A549 (cell line): ENCODE measurements at regions not wholly inside any gene's neighbourhood (a gene's known extent, or its start where the extent isn't known, plus 50 kb on each side); places are given as distances from the start of the nearest gene placed in this dataset.

Source experiments
- ATAC-seq, 2 experiments: fragments of 200-7000 bp in 1 of 2; fragments of >200 bp in 1 of 2; cut with Nextera tagmentation in 1 of 2; cut with Tn5 transposase in 1 of 2; 3 replicates each; pipeline versions ENCODE4 v1.8.0 to v1.9.1; 2018 to 2020; ENCODE audit warnings: mild to moderate bottlenecking in 1 of 2, moderate library complexity in 1 of 2
- CTCF ChIA-PET: fragments of 300-600 bp; sonication (Branson Sonifier 250); formaldehyde crosslinking; extraction: SDS; loops from one replicate; lab custom pipeline; 2021; ENCODE audit warnings: antibody characterized with exemption, inconsistent platforms; lab: Yijun Ruan, JAX
- POLR2A ChIA-PET: fragments of 350-600 bp; formaldehyde crosslinking; extraction: SDS; loops from one replicate; lab custom pipeline; 2021; ENCODE audit warnings: antibody characterized with exemption, inconsistent platforms; lab: Yijun Ruan, JAX
- DNase-seq, 2 experiments: peaks; one replicate each; pipeline versions ENCODE4 v3.0.0 to v3.0.0-alpha.2; 2011 to 2016; ENCODE audit warnings: low read depth in 1 of 2, low spot score in 1 of 2
- FAIRE-seq: peaks from 2 replicates; lab custom pipeline; 2011; peaks lifted over from hg19 to GRCh38; lab: Jason Lieb, UNC
- H3K27ac ChIP-seq, 2 experiments: fragments of >200 bp; sonication (Bioruptor Twin); formaldehyde crosslinking; 3 replicates each; pipeline ENCODE4 v1.5.1; 2016 to 2017
- H3K4me1 ChIP-seq: fragments of >200 bp; sonication (Bioruptor Twin); formaldehyde crosslinking; 3 replicates; pipeline ENCODE4 v1.6.1; 2016
- H3K4me2 ChIP-seq: fragments of >200 bp; sonication (Bioruptor Twin); formaldehyde crosslinking; 3 replicates; pipeline ENCODE4 v1.6.1; 2016
- H3K4me3 ChIP-seq: fragments of >200 bp; sonication (Bioruptor Twin); formaldehyde crosslinking; 3 replicates; pipeline ENCODE4 v1.5.1; 2016
- H3K9me3 ChIP-seq: fragments of >200 bp; sonication (Bioruptor Twin); formaldehyde crosslinking; 3 replicates; pipeline ENCODE4 v1.6.1; 2016
- CTCF ChIP-seq: fragments of >200 bp; sonication (Bioruptor Twin); formaldehyde crosslinking; IDR thresholded peaks from 3 replicates; pipeline ENCODE4 v1.5.1; 2016
- EHMT2 ChIP-seq: fragments of 200-600 bp; sonication (generic); IDR thresholded peaks from 2 replicates; pipeline ENCODE4 v1.6.1; 2016; ENCODE audit warnings: antibody characterized with exemption, low read depth, mild to moderate bottlenecking, moderate library complexity
- ESRRA ChIP-seq: fragments of 150-350 bp; IDR thresholded peaks from 2 replicates; pipeline ENCODE4 v1.6.1; 2014; ENCODE audit warnings: mild to moderate bottlenecking, low read length, borderline replicate concordance
- FOSB ChIP-seq: fragments of 250-450 bp; sonication (Bioruptor Pico); IDR thresholded peaks from 2 replicates; pipeline ENCODE4 v1.5.0; 2020; ENCODE audit warnings: mild to moderate bottlenecking, moderate library complexity
- FOSL2 ChIP-seq, 2 experiments: fragments of 450-650 bp in 1 of 2; fragments of >200 bp in 1 of 2; sonication (Bioruptor Twin) in 1 of 2; formaldehyde crosslinking; IDR thresholded peaks; 2 replicates each; pipeline versions ENCODE4 v1.5.0 to v1.6.1; 2016 to 2020; ENCODE audit warnings: mild to moderate bottlenecking in 1 of 2, moderate library complexity in 1 of 2
- HDAC2 ChIP-seq: fragments of 200-600 bp; sonication (generic); IDR thresholded peaks from 2 replicates; pipeline ENCODE4 v1.6.1; 2016
- HMGXB4 ChIP-seq: fragments of 250-450 bp; sonication (Bioruptor Pico); IDR thresholded peaks from 2 replicates; pipeline ENCODE4 v1.5.0; 2021; ENCODE audit warnings: mild to moderate bottlenecking, moderate library complexity, borderline replicate concordance
- HOXB5 ChIP-seq: fragments of 250-450 bp; sonication (Bioruptor Pico); IDR thresholded peaks from 2 replicates; pipeline ENCODE4 v1.5.0; 2020; ENCODE audit warnings: mild to moderate bottlenecking, moderate library complexity
- KDM5A ChIP-seq: fragments of 200-600 bp; sonication (generic); IDR thresholded peaks from 2 replicates; pipeline ENCODE4 v1.6.1; 2016; ENCODE audit warnings: antibody characterized with exemption, mild to moderate bottlenecking
- MAFK ChIP-seq: fragments of 450-650 bp; IDR thresholded peaks from 2 replicates; pipeline ENCODE4 v1.6.1; 2014; ENCODE audit not compliant: partially characterized antibody
- PHF8 ChIP-seq: fragments of 200-600 bp; sonication (generic); IDR thresholded peaks from 2 replicates; pipeline ENCODE4 v1.6.1; 2016; ENCODE audit warnings: low read depth, mild to moderate bottlenecking, antibody characterized with exemption, moderate library complexity, borderline replicate concordance
- RAD21 ChIP-seq, 2 experiments: fragments of >200 bp in 1 of 2; sonication (Bioruptor Twin) in 1 of 2; formaldehyde crosslinking in 1 of 2; IDR thresholded peaks in 1 of 2; conservative IDR thresholded peaks in 1 of 2; 2 replicates in 1 of 2; 3 replicates in 1 of 2; pipeline ENCODE4 v1.6.1; 2012 to 2018; ENCODE audit warnings: inconsistent platforms in 1 of 2
- RARB ChIP-seq: fragments of 250-450 bp; sonication (Bioruptor Pico); IDR thresholded peaks from 2 replicates; pipeline ENCODE4 v1.8.0; 2021; ENCODE audit warnings: mild to moderate bottlenecking, moderate library complexity
- RFX5 ChIP-seq: fragments of 450-650 bp; IDR thresholded peaks from 2 replicates; pipeline ENCODE4 v1.7.1; 2014; ENCODE audit warnings: antibody characterized with exemption, mild to moderate bottlenecking, moderate library complexity
- WGBS: methylation state at CpG from one replicate; pipeline ENCODE4 v1.1.6; 2017; ENCODE audit errors: missing lambda C conversion rate; 5-methylcytosine and 5-hydroxymethylcytosine counted together

- TF ChIP-seq EHMT2 = no peak
Observed at GRCh38 chr4:176592976-176593670, 199.6 kb downstream of the VEGFC start (continued).

GRCh38 chr4:176593943-176594342 is 198.8 kb downstream of the VEGFC start:
- CTCF ChIA-PET = no interaction called here
- H3K4me2 ChIP-seq = no peak overlapping the region
- no peak for DNase-seq
- ATAC-seq = no peak
- TF ChIP-seq MAFK (no peak), EHMT2 (no peak)
- H3K9me3 ChIP-seq = 0 out of 3 replicates have a peak, but pooled peaks cover 10% of the 10 kb centered on the region
- no peak overlapping the region for H3K27ac ChIP-seq
- no peak for FAIRE-seq
- H3K4me1 ChIP-seq = no peaks in the 10 kb centered on the region
- 61% methylated on average over 4 of the region's 4 CpGs for WGBS
- POLR2A ChIA-PET = no interaction called here
- H3K4me3 ChIP-seq = no peak overlapping the region

- FAIRE-seq = no peak
- TF ChIP-seq KDM5A (no peak), RFX5 (no peak), HMGXB4 (CRISPR knock-in tag) (no peak), FOSB (CRISPR knock-in tag) (no peak), RARB (CRISPR knock-in tag) (no peak), CTCF (no peak)
- TF ChIP-seq, all 56 proteins: peak for 0
- Histone ChIP-seq H3K9me3 (0 out of 3 replicates have a peak, but pooled peaks cover 10% of the 10 kb centered on the region), H3K4me2 (no peak overlapping the region), H3K27ac (no peak overlapping the region), H3K4me3 (no peak overlapping the region), H3K4me1 (no peaks in the 10 kb centered on the region)
- 46% methylated on average over 1 of the region's 1 CpG for WGBS
- POLR2A ChIA-PET = no interaction called here
- CTCF ChIA-PET = no interaction called here
- DNase-seq (no peak), ATAC-seq (no peak)
Observed at GRCh38 chr4:176595257-176595656, 197.5 kb downstream of the VEGFC start.

- no peak overlapping the region for H3K4me2 ChIP-seq
- no peaks in the 10 kb centered on the region for H3K4me1 ChIP-seq
- FAIRE-seq (no peak), DNase-seq (peak in 1 of 2 experiments; percentile 2), ATAC-seq (no peak; a peak in 1 of 6 replicates)
- H3K27ac ChIP-seq = no peak overlapping the region
- H3K4me3 ChIP-seq = no peak overlapping the region
- 83% methylated on average over 9 of the region's 9 CpGs for WGBS
- POLR2A ChIA-PET = no interaction called here
- CTCF ChIA-PET = no interaction called here
- 0 out of 3 replicates have a peak, but pooled peaks cover 5% of the 10 kb centered on the region for H3K9me3 ChIP-seq
- TF ChIP-seq PHF8 (no peak), HOXB5 (no peak), RAD21 (conservative IDR thresholded peaks at IDR 0.05 in 1 of 2, IDR thresholded peaks at IDR 0.05 in 1 of 2) (no peak), FOSL2 (IDR thresholded peaks at IDR 0.05) (no peak), FOSL2 (CRISPR knock-in tag; IDR thresholded peaks at IDR 0.05) (no peak), EHMT2 (no peak), RFX5 (no peak), ESRRA (no peak), KDM5A (no peak), HDAC2 (no peak), HMGXB4 (CRISPR knock-in tag) (no peak)
Observed at GRCh38 chr4:176601124-176601523, 191.6 kb downstream of the VEGFC start.
